HG02610 (cell line): ENCODE measurements at regions not wholly inside any gene's neighbourhood (a gene's known extent, or its start where the extent isn't known, plus 50 kb on each side); places are given as distances from the start of the nearest gene placed in this dataset.

Experiments used
- ATAC-seq: cut with Tn5 transposase; IDR thresholded peaks from one replicate; pipeline ENCODE4 v1.9.1; 2021; ENCODE audit warnings: mild to moderate bottlenecking, moderate library complexity; ENCODE audit not compliant: unreplicated experiment

- no peak for ATAC-seq
Observed at GRCh38 chr20:48106428-48106827, 321.1 kb upstream of the SULF2 start.

- ATAC-seq = no peak
Observed at GRCh38 chr20:48105526-48105925, 320.2 kb upstream of the SULF2 start.

GRCh38 chr20:48102931-48103660 is 317.8 kb upstream of the SULF2 start:
- no peak for ATAC-seq

GRCh38 chr20:48102076-48102787 is 317.0 kb upstream of the SULF2 start:
- no peak for ATAC-seq

GRCh38 chr20:48100483-48100882 is 315.2 kb upstream of the SULF2 start:
- no peak for ATAC-seq

- no peak for ATAC-seq
Observed at GRCh38 chr20:48098866-48099265, 313.6 kb upstream of the SULF2 start.

GRCh38 chr20:48098099-48098498 is 312.8 kb upstream of the SULF2 start:
- no peak for ATAC-seq

- no peak for ATAC-seq
Observed at GRCh38 chr20:48096957-48097890, 311.9 kb upstream of the SULF2 start.

GRCh38 chr20:48096212-48096875 is 311.1 kb upstream of the SULF2 start:
- no peak for ATAC-seq

GRCh38 chr20:48094944-48095343 is 309.7 kb upstream of the SULF2 start:
- no peak for ATAC-seq

GRCh38 chr20:48094196-48094749 is 309.0 kb upstream of the SULF2 start:
- ATAC-seq = no peak

- ATAC-seq = no peak
Observed at GRCh38 chr20:48092596-48093280, 307.5 kb upstream of the SULF2 start.

- no peak for ATAC-seq
Observed at GRCh38 chr20:48090784-48091183, 305.5 kb upstream of the SULF2 start.

GRCh38 chr20:48090314-48090713 is 305.0 kb upstream of the SULF2 start:
- ATAC-seq = no peak

GRCh38 chr20:48080583-48080982 is 295.3 kb upstream of the SULF2 start:
- no peak for ATAC-seq

- no peak for ATAC-seq
Observed at GRCh38 chr20:48079028-48079427, 293.7 kb upstream of the SULF2 start.

GRCh38 chr20:48076747-48077146 is 291.5 kb upstream of the SULF2 start:
- ATAC-seq = no peak

- no peak for ATAC-seq
Observed at GRCh38 chr20:48076247-48076646, 291.0 kb upstream of the SULF2 start.

- ATAC-seq = no peak
Observed at GRCh38 chr20:48075591-48076174, 290.4 kb upstream of the SULF2 start.
